ENCODE measurements at regions not wholly inside any gene's neighbourhood (a gene's known extent, or its start where the extent isn't known, plus 50 kb on each side); places are given as distances from the start of the nearest gene placed in this dataset.
A peak's percentile ranks its signal among the peaks of the same experiment; 100 is the strongest.

- Histone ChIP-seq H4K20me1 (ENCODE audit: insufficient read depth, low read length) (no peaks in the 10 kb centered on the region), H3K4me2 (ENCODE audit: low read depth, low read length) (no peak overlapping the region), H3K9me3 (ENCODE audit: low read length) (no peaks in the 10 kb centered on the region), H3K79me2 (ENCODE audit: insufficient read depth, low read length) (no peaks in the 10 kb centered on the region), H3K27me3 (ENCODE audit: control insufficient read depth in 1 of 2, insufficient read depth in 2 of 2, low read length in 2 of 2) (peaks cover 0 to 9% of the 10 kb centered on the region in 2 experiments; a peak in 1 of 5 replicates), H3K36me3 (replicated peaks in 1 of 2; ENCODE audit: control insufficient read depth in 1 of 2, insufficient read depth in 2 of 2, low read length in 2 of 2) (no peaks in the 10 kb centered on the region), H2AFZ (ENCODE audit: low read length) (no peak overlapping the region), H3K4me1 (ENCODE audit: insufficient read depth, low read length) (peaks cover 24% of the 10 kb centered on the region), H3K4me3 (replicated peaks in 1 of 3; ENCODE audit: insufficient read depth in 1 of 3, low read depth in 2 of 3, low read length in 3 of 3) (no peak overlapping the region), H3K9ac (ENCODE audit: insufficient read depth, low read depth, low read length) (no peak overlapping the region), H3K27ac (ENCODE audit: extremely low read length, insufficient read depth, low read length) (no peak overlapping the region)
- ChIA-PET POLR2A (no interaction called here), CTCF (ENCODE audit: low intra/inter-chr PET ratio, low total read pairs) (no interaction called here)
- BruUV-seq (replicated peaks) = no TSS peak
- intact Hi-C loops (cut with micrococcal nuclease; ENCODE audit: unreplicated experiment) = no loop called here
- TF ChIP-seq ZNF12 (CRISPR knock-in tag; IDR thresholded peaks at IDR 0.05) = peak; percentile 69; the same call in 1 of the 2 replicates
- TF ChIP-seq SNRNP70 (IDR thresholded peaks at IDR 0.05; ENCODE audit: low read depth, low read length) = no peak
- no peak for TF ChIP-seq CBFB (CRISPR knock-in tag; IDR thresholded peaks at IDR 0.05)
- TF ChIP-seq, protein P1, sequence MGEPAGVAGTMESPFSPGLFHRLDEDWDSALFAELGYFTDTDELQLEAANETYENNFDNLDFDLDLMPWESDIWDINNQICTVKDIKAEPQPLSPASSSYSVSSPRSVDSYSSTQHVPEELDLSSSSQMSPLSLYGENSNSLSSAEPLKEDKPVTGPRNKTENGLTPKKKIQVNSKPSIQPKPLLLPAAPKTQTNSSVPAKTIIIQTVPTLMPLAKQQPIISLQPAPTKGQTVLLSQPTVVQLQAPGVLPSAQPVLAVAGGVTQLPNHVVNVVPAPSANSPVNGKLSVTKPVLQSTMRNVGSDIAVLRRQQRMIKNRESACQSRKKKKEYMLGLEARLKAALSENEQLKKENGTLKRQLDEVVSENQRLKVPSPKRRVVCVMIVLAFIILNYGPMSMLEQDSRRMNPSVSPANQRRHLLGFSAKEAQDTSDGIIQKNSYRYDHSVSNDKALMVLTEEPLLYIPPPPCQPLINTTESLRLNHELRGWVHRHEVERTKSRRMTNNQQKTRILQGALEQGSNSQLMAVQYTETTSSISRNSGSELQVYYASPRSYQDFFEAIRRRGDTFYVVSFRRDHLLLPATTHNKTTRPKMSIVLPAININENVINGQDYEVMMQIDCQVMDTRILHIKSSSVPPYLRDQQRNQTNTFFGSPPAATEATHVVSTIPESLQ (CRISPR knock-in tag; conservative IDR thresholded peaks at IDR 0.05) = no peak
- no peak for TF ChIP-seq SALL2 (CRISPR knock-in tag; IDR thresholded peaks at IDR 0.05)
- in situ Hi-C loops (cut with HindIII; ENCODE audit: extremely low pct_ligation_motif_present, low pct_unique_long_range_greater_than_20kb) = no loop called here
- DNase-seq (ENCODE audit: low spot score) = no peak
- no peak for ATAC-seq
- FAIRE-seq = no peak
- 35% methylated on average over 3 of the region's 3 CpGs for WGBS (ENCODE audit: low lambda C conversion rate)
Measured at GRCh38 chr4:186854256-186854655, 130.6 kb upstream of the FAT1 start.

GRCh38 chr4:186855111-186855510, 131.5 kb upstream of the FAT1 start:
- no TSS peak for BruUV-seq (replicated peaks)
- FAIRE-seq (no peak), ATAC-seq (no peak), DNase-seq (ENCODE audit: low spot score) (no peak)
- Histone ChIP-seq H2AFZ (ENCODE audit: low read length) (no peak overlapping the region), H3K27ac (ENCODE audit: extremely low read length, insufficient read depth, low read length) (no peak overlapping the region), H3K36me3 (replicated peaks in 1 of 2; ENCODE audit: control insufficient read depth in 1 of 2, insufficient read depth in 2 of 2, low read length in 2 of 2) (no peaks in the 10 kb centered on the region), H3K9me3 (ENCODE audit: low read length) (no peaks in the 10 kb centered on the region), H3K79me2 (ENCODE audit: insufficient read depth, low read length) (no peaks in the 10 kb centered on the region), H3K27me3 (ENCODE audit: control insufficient read depth in 1 of 2, insufficient read depth in 2 of 2, low read length in 2 of 2) (peaks cover 0 to 11% of the 10 kb centered on the region in 2 experiments; a peak in 1 of 5 replicates), H3K9ac (ENCODE audit: insufficient read depth, low read depth, low read length) (no peak overlapping the region), H3K4me2 (ENCODE audit: low read depth, low read length) (no peak overlapping the region), H3K4me3 (replicated peaks in 1 of 3; ENCODE audit: insufficient read depth in 1 of 3, low read depth in 2 of 3, low read length in 3 of 3) (no peak overlapping the region), H3K4me1 (ENCODE audit: insufficient read depth, low read length) (peaks cover 24% of the 10 kb centered on the region), H4K20me1 (ENCODE audit: insufficient read depth, low read length) (no peaks in the 10 kb centered on the region)
- 23% methylated on average over 1 of the region's 1 CpG for WGBS (ENCODE audit: low lambda C conversion rate)
- ChIA-PET CTCF (ENCODE audit: low intra/inter-chr PET ratio, low total read pairs) (no interaction called here), POLR2A (no interaction called here)
- in situ Hi-C loops (cut with HindIII; ENCODE audit: extremely low pct_ligation_motif_present, low pct_unique_long_range_greater_than_20kb) (no loop called here), intact Hi-C loops (cut with micrococcal nuclease; ENCODE audit: unreplicated experiment) (no loop called here)
- TF ChIP-seq ZNF512 (CRISPR knock-in tag; IDR thresholded peaks at IDR 0.05) = no peak
- TF ChIP-seq, protein P2, sequence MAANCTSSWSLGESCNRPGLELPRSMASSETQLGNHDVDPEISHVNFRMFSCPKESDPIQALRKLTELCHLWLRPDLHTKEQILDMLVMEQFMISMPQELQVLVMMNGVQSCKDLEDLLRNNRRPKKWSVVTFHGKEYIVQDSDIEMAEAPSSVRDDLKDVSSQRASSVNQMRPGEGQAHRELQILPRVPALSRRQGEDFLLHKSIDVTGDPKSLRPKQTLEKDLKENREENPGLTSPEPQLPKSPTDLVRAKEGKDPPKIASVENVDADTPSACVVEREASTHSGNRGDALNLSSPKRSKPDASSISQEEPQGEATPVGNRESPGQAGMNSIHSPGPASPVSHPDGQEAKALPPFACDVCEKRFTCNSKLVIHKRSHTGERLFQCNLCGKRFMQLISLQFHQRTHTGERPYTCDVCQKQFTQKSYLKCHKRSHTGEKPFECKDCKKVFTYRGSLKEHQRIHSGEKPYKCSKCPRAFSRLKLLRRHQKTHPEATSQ (CRISPR knock-in tag; IDR thresholded peaks at IDR 0.05; ENCODE audit: borderline replicate concordance) = no peak
- TF ChIP-seq ATRX (CRISPR knock-in tag; IDR thresholded peaks at IDR 0.05; ENCODE audit: borderline replicate concordance) = no peak
- TF ChIP-seq ZFP36L2 (CRISPR knock-in tag; IDR thresholded peaks at IDR 0.05) = no peak
- no peak for TF ChIP-seq ZNF557 (CRISPR knock-in tag; IDR thresholded peaks at IDR 0.05)
- TF ChIP-seq, protein P3, sequence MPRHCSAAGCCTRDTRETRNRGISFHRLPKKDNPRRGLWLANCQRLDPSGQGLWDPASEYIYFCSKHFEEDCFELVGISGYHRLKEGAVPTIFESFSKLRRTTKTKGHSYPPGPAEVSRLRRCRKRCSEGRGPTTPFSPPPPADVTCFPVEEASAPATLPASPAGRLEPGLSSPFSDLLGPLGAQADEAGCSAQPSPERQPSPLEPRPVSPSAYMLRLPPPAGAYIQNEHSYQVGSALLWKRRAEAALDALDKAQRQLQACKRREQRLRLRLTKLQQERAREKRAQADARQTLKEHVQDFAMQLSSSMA (CRISPR knock-in tag; IDR thresholded peaks at IDR 0.05) = no peak
- no peak for TF ChIP-seq POLR2G (IDR thresholded peaks at IDR 0.05; ENCODE audit: low read depth, low read length)
- no peak for TF ChIP-seq SPEN (CRISPR knock-in tag; IDR thresholded peaks at IDR 0.05; ENCODE audit: low read depth)
- no peak for TF ChIP-seq ZNF225 (CRISPR knock-in tag; IDR thresholded peaks at IDR 0.05)
